OCI-LY7 (cell line): ENCODE measurements at regions not wholly inside any gene's neighbourhood (a gene's known extent, or its start where the extent isn't known, plus 50 kb on each side); places are given as distances from the start of the nearest gene placed in this dataset.

ENCODE experiments used
- EZH2phosphoT487 ChIP-seq: fragments of 200-600 bp; sonication (generic); IDR thresholded peaks from 2 replicates; pipeline ENCODE4 v1.6.1; 2018; ENCODE audit warnings: low read depth, borderline replicate concordance, mild to moderate bottlenecking, mixed run types, antibody characterized with exemption, low read length, moderate library complexity, mixed read lengths
- TF ChIP-seq, protein P1 (sequence below): fragments of 200-600 bp; sonication (generic); conservative IDR thresholded peaks from 2 replicates; pipeline ENCODE4 v1.5.1; 2014; ENCODE audit warnings: mild to moderate bottlenecking, antibody characterized with exemption, low read length, moderate library complexity, mixed read lengths

DNA sequence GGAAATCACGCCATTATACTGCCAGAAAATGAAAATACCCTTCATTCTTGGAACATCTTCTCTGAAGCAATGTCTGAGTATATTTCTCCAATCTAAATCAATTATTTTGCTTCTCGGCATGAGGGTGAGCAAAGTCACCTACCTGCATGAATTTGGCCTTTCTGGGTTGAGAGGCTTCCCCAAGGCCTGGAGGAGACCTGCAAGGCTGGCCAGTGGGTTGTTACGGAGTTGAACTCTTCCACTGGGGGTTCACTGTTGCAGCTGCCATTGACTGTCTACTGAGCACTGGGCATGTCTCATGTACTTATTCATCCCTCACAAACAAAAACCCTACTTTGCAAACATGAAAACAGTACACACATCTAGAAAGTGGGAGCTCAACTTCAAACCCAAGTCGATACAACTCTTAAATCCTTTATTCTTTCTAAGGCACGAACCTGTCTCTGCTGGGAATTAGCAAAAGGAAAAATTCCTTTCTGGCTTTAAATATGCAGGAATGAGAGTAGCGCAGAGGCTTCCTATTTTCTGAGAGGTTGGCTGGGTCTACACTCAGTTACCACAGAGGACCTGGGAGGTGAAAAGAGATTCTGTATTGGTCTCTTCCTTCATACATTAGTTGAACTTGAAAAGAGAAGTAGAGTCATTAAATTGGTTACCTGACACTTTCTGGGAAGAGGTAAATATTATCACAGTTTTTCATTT, 87.6 kb upstream of the SGK1 start:
- TF ChIP-seq, protein P1, sequence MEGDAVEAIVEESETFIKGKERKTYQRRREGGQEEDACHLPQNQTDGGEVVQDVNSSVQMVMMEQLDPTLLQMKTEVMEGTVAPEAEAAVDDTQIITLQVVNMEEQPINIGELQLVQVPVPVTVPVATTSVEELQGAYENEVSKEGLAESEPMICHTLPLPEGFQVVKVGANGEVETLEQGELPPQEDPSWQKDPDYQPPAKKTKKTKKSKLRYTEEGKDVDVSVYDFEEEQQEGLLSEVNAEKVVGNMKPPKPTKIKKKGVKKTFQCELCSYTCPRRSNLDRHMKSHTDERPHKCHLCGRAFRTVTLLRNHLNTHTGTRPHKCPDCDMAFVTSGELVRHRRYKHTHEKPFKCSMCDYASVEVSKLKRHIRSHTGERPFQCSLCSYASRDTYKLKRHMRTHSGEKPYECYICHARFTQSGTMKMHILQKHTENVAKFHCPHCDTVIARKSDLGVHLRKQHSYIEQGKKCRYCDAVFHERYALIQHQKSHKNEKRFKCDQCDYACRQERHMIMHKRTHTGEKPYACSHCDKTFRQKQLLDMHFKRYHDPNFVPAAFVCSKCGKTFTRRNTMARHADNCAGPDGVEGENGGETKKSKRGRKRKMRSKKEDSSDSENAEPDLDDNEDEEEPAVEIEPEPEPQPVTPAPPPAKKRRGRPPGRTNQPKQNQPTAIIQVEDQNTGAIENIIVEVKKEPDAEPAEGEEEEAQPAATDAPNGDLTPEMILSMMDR: no peak
- TF ChIP-seq EZH2phosphoT487: no peak
